ENCODE measurements at regions not wholly inside any gene's neighbourhood (a gene's known extent, or its start where the extent isn't known, plus 50 kb on each side); places are given as distances from the start of the nearest gene placed in this dataset.
"Not testable (repeated sequence)": the region's sequence is repeated elsewhere in the genome, so short reads cannot be mapped to it uniquely, and the experiment has no call there.

DNA sequence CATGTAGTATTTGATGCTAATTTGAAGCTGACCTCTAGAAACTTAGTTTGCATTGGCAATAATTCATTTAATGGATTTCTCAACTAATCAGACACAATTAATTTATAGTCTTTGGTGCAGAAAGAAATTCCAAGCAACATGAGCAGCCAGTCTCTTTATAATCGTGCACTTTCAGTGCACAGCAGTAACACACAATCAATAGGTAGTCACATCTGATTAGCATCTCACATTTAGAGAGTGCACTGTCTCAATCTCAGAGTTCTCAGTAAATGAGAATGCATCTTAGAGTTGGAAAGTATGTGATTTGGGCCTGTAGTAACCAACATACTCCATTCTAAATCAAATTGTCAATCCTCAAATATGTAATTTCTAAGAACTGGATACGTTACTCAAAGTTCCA lies 377.6 kb downstream of the POM121L12 start:
- DNase-seq, result no peak

- DNase-seq, result no peak
Observed at GRCh38 chr7:53415816-53416215, 380.4 kb downstream of the POM121L12 start.

DNA sequence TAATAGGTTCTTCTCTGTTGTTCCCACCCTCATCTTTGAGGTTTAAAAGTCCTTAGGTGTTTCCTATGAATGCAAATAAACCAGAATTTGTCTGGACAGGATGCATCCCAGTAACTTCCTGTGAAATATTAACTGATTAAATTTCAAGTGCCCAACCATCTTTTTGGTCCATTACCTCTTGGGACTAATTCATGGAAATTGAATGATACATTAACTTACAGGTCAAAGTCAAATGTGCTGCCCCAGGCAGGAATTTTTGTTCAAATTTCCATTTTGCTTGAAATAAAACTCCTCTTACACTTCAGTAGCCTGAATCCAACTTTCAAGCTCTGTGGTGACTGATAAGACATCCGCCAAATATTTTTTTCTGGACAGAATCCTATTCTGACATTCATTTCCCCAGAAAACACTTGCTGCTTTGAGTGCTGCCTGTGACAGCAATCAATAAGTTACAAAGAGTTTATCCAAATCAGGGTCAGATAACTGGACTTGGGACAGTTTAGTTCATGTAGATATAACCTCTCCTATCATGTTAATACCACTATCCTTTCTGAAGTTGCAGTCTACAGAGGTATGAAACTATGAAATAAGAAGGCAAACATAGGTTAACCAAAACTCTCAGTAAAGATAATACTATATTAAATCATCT lies 383.5 kb downstream of the POM121L12 start:
- no peak for DNase-seq

DNA sequence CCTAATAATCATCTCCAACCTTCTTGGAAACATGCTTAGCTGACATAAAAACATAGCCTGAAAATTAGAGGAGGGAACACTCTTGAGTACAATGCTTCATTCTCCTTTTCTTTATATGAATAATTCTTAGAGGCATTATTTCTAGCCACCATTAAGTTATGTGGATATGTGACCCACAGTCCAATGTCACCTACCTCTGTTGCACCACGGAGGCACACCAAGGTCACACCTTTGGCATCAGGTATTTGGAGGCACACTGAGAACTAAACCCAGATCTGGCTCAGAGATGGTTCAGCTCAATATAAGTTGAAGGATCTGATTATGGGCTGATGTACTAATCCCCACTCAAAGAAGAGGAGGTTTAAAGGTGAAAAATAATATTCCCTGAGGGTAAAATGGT lies 385.1 kb downstream of the POM121L12 start:
- no peak for DNase-seq

GRCh38 chr7:53422291-53422690 lies 386.9 kb downstream of the POM121L12 start:
- no peak for DNase-seq

DNA sequence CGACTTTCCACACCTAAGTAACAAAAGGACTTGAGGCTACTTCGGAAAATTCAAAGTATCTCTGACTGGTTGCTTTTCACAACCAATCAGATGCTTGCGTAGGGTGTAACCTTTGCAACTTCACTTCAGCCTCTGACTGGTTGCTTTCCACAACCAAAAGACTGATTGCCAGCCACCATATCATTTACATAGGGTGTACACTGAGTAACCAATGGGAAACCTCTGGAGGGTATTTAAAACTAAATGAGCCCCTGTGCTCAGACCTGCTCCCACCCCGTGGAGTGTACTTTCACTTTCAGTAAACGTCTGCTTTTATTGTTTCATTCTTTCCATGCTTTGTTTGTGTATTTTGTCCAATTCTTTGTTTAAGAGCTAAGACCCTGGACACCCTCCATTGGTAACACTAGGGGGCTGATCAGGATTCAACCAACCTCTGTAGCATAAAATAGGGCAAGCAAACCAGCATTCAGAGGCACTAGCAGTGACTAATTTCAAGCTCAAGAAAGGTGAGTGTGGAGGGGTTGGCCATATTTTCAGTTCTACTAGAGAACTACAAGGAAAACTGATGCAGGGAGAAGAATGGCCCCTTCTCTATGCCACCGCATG lies 390.8 kb downstream of the POM121L12 start:
- DNase-seq, result no peak

DNA sequence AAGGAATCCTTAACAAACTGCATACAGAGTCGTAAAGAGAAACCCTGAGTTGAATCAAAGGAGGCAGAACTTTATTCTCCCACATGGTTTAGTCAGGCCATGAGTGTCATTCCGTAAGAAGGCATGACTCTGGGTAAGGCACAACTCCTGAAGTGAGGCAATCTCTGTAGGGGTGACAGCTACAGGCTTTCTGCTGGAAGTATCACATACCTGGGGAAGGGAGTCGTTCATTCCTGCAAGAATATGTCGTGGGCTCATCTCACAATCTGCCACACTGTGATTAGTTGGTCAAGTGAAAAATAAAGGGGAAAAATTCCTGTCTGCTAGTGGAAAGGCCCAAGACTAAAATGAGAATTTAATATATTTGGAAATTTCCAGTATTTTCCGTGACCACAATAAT lies 392.6 kb downstream of the POM121L12 start:
- DNase-seq, result no peak

DNA sequence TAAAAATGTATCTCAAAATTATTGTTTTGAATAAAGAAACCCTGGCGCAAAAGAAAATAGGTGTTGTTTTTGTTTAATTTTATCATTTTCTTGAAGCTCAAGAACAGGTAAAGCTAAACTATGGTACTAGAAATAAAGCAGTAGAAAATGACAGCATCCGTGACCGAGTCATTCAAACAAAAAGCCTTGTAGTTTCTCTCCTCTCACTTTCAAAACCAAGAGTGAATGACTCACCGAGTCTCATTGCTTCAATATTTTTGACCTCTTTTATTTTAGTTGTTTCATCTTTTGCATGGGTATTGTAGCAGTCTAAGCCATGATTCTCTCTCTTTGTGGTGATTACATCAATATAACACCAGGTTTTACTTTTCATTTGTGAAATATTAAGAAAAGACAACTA lies 396.5 kb downstream of the POM121L12 start:
- DNase-seq, result no peak

DNA sequence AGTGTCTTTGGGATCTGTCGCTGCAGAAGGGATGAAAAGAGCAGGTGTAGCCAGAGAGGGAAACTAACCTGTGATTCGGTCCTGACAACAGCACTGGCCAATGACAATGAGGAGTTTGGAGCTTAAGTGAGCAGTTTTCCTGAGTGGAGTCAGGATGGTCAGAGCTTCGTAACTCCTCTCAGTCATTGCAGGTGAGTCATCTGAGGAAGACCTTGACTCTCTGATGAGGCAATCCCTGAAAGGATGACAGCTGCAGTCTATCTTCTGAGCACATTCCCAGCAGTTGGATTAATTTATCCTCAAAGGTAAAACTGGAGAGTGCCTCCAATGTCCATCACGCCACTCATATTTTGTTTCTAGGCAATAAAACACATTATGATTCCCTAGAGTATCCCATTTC lies 401.9 kb downstream of the POM121L12 start:
- no peak for DNase-seq

DNA sequence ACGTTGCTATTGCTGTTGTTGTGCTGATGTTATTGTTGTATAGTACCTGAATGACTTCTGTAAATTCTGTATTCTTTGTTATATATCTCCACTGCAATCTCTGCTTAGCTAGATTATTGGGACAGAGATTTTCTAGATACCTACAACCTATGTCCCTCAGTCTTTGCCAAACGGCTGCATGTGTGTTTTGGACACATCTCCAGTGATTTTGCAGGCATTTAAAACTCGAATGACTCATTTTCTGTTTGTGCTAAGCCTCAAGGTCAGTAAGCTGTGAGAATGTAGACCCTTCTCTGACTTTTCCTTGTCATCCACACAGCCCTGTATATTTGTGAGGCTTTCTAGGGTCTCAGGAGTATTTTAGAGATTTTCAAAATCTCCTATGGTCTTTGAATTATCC lies 410.7 kb downstream of the POM121L12 start:
- no peak for DNase-seq

DNA sequence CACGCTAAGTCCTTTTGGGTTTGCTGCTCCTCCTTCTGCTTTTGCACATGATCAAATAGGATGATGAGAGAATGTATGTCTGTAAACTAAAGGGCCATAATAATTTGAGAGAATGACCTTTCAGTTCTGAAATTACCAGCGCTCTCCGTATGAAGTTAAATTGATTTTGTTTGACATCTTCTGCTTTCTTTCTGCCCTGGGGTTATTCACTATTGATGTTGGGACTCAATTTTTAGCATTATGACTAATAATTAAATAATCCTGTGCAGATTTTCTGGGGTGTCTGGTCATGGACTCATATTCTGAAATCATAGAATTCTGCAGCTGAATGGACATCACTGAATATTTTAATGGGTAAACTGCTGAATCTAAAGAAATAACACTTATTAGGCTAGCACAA lies 423.2 kb downstream of the POM121L12 start:
- DNase-seq, result no peak

GRCh38 chr7:53466371-53466770 lies 430.9 kb downstream of the POM121L12 start:
- DNase-seq, result no peak

DNA sequence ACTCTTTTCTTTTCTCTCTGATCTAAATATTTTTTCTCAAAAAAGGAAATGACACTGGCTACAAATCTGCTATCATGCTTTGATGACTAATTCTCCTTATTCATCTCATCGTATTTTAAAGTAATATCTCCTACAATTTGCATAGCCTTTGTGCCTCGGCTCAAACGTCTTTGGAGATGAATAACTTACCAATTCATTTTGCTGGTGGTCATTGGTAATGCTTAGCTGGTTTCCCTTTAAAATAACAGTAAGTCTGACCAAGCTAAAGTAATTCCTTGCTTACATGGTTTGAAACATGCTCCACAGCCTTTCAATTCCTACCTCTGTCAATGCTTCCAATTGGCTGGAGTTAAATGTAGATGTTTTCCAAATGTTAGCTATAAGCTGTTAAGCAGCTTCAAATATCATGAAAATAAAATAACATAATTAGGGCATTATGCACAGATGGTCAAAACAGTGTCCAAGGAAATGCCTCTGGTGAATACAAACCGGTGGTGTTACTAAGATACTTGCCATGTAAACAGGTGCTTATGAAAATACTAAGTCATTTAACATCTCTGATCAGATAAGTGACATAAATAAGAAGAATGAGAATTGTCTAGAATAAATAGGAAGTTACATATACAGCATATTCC lies 435.0 kb downstream of the POM121L12 start:
- no peak for DNase-seq

- DNase-seq, result no peak
Observed at GRCh38 chr7:53473371-53473770, 437.9 kb downstream of the POM121L12 start.

DNA sequence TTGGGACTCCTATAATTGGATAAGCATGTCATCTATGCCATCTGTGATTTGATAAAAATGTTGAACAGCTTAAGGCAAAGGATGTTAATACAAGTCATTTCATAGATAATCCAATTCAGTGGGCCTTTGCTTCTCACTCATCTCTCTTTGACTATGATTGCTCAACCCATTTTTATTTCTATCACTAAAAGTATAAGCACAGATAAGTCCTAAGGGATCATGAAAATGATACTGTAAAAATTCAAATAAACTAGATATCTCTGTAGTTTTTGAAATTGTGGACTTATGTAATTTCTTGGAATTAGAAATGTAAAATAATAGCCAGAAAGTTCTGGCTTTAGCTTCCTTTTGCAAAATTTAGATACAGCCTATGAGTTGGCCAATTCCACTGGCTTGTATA lies 440.3 kb downstream of the POM121L12 start:
- no peak for DNase-seq

GRCh38 chr7:53476566-53476965 lies 441.1 kb downstream of the POM121L12 start:
- no peak for DNase-seq

DNA sequence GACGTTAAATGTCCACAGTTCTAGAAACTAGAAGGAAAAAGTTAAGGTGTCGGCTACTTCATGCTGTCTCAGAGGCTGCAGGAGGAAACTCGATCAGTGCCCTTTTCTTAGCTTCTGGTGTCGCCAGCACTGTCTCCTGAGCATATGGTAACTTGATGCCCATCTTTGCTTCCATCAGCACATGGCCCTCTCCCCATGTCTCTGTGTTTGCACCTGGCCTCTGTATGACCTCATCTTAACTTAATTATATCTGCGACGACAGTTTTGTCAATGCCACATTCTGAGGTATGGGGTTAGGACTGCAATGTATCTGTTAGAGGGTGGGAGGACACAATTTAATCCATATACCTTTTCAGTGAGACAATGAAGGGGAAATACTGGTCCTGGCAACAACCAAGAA lies 449.9 kb downstream of the POM121L12 start:
- no peak for DNase-seq

DNA sequence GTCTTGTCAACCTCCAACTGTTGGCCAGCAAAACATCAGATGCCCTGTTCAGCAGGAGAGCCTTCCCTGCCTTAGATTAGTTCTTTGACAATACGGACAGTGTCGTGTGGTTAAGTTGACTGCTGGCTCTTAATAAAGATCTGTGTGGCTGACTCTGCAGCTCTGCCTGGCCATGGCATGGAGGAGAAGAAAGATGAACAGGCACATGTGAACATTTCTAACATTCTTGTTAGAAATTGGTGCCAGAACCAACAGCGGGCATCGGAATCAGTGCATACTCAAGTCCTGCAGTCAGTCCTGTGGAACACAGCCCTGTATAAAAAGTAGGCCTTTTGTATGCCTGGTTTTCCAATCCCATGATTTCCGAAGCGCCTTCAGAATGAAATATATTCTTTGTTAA lies 455.6 kb downstream of the POM121L12 start:
- DNase-seq, result peak; percentile 74

DNA sequence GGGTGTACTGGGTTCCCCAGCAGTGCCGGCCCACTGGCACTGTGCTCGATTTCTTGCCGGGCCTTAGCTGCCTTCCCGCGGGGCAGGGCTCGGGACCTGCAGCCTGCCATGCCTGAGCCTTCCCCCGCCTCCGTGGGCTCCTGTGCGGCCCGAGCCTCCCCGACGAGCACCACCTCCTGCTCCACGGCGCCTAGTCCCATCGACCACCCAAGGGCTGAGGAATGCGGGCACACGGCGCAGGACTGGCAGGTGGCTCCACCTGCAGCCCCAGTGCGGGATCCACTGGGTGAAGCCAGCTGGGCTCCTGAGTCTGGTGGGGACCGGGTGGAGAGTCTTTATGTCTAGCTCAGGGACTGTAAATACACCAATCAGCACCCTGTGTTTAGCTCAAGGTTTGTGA lies 459.7 kb downstream of the POM121L12 start:
- DNase-seq, result not testable (repeated sequence)

DNA sequence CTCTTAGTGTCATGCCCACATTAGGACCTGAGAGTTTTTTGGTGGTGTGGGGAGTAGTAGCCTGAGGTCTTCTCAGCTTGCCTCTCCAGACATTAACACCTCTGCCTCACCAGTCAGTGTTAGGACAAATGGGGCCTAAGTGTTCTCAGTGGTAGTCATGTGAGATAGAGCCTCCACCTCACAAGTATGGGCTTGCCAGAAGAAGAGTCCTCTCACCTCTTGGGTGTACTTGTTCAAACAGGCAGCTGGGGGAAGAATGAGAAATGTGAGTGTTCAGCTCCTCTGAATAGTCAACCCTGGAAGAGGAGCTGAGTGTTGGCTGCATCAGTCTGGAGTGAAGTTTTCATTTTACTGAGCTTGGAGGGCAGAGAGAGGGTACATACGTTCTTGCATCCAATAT lies 464.6 kb downstream of the POM121L12 start:
- DNase-seq, result no peak

DNA sequence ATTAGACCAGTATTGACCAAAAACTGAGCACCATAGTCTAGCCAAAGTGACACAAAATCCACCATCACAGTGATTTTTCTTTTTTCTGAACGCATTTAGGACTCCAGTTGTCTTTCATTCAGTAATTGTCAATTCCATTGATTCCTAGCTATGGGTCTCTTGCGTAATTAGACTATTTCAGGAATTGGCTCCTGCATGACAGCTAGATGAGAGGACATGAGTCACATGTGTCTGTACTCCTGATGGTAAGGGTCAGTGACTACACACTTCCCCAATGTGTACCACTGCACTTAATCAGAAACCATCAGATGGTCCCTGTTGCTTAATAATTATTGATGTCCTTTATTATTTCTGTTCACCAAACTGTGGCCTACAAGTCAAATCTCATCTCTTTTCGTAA lies 469.5 kb downstream of the POM121L12 start:
- DNase-seq, result no peak

- no peak for DNase-seq
Observed at GRCh38 chr7:53518319-53518718, 482.9 kb downstream of the POM121L12 start.

- no peak for DNase-seq
Observed at GRCh38 chr7:53520841-53521240, 485.4 kb downstream of the POM121L12 start.

DNA sequence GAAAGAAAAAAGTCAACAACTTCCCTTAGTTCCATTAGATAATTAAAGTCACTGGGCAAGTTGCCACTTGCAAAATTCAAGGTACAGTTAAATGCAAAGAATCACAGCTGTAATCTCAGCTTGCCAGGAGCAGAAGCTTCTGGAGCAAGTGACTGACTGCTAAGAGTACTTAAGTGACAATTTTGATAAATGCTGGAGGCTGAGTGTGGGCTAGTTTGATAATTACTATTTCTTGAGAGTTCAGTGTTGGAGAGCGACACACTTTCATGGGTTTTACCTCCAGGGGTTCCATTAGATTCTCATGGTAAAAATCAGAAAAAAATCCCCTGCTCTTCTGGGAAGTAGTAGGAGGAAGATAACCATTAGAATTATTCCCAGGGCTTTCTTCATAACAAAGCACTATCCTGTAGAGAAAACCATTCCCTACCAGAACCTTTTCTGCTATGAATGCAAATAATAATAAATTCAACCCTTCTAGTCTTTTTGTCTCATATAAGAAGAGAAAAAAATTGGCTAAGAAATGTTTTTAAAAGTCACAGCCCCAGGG lies 486.3 kb downstream of the POM121L12 start:
- no peak for DNase-seq
